Mesenchymal stem cell (in vitro differentiated cells and primary cell): ENCODE measurements at regions not wholly inside any gene's neighbourhood (a gene's known extent, or its start where the extent isn't known, plus 50 kb on each side); places are given as distances from the start of the nearest gene placed in this dataset.

ENCODE experiments used
- DNase-seq: peaks from one replicate; pipeline ENCODE4 v3.0.0-alpha.2; 2013
- H2AFZ ChIP-seq: one replicate; pipeline ENCODE4 v1.6.1; 2013; ENCODE audit warnings: low read depth, mild to moderate bottlenecking, control low read depth, inconsistent platforms, low read length, moderate library complexity
- H2AK5ac ChIP-seq: 2 replicates; pipeline ENCODE4 v1.6.1; 2013; ENCODE audit warnings: low read length, moderate library complexity, mild to moderate bottlenecking, inconsistent platforms; ENCODE audit not compliant: severe bottlenecking
- H2BK120ac ChIP-seq: one replicate; pipeline ENCODE4 v1.6.1; 2013; ENCODE audit warnings: low read depth, mild to moderate bottlenecking, inconsistent platforms, low read length, moderate library complexity
- H2BK12ac ChIP-seq, 2 experiments: one replicate each; pipeline ENCODE4 v1.6.1; 2013; ENCODE audit warnings: inconsistent platforms in 2 of 2, low read length in 2 of 2, mild to moderate bottlenecking in 2 of 2, moderate library complexity in 2 of 2, control low read depth in 1 of 2
- H2BK15ac ChIP-seq: one replicate; pipeline ENCODE4 v1.6.1; 2013; ENCODE audit warnings: mild to moderate bottlenecking, low read depth, inconsistent platforms; ENCODE audit not compliant: poor library complexity, severe bottlenecking
- H2BK5ac ChIP-seq: 2 replicates; pipeline ENCODE4 v1.6.1; 2013; ENCODE audit warnings: low read depth, mild to moderate bottlenecking, low read length, control low read depth, inconsistent platforms; ENCODE audit not compliant: poor library complexity, severe bottlenecking
- H3K14ac ChIP-seq, 2 experiments: one replicate each; pipeline ENCODE4 v1.6.1; 2013; ENCODE audit warnings: inconsistent platforms in 2 of 2, low read length in 2 of 2, control low read depth in 1 of 2, mild to moderate bottlenecking in 1 of 2, moderate library complexity in 1 of 2
- H3K18ac ChIP-seq, 2 experiments: one replicate each; pipeline ENCODE4 v1.6.1; 2013; ENCODE audit warnings: inconsistent platforms in 2 of 2, low read length in 2 of 2, control low read depth in 1 of 2, low read depth in 1 of 2, mild to moderate bottlenecking in 1 of 2
- H3K23ac ChIP-seq, 2 experiments: one replicate each; pipeline ENCODE4 v1.6.1; 2013; ENCODE audit warnings: inconsistent platforms in 2 of 2, low read length in 2 of 2, mild to moderate bottlenecking in 2 of 2, moderate library complexity in 2 of 2, control low read depth in 1 of 2
- H3K27ac ChIP-seq: 2 replicates; pipeline ENCODE4 v1.5.1; 2013; ENCODE audit warnings: mild to moderate bottlenecking, moderate library complexity, low read length, control low read depth, inconsistent platforms; ENCODE audit not compliant: poor library complexity, severe bottlenecking
- H3K27me3 ChIP-seq, 2 experiments: 2 replicates each; pipeline versions ENCODE4 v1.6.1 to v1.7.0; 2013; ENCODE audit warnings: low read length in 2 of 2, mild to moderate bottlenecking in 2 of 2, moderate library complexity in 2 of 2, control low read depth in 1 of 2, inconsistent platforms in 1 of 2; ENCODE audit not compliant: control insufficient read depth in 1 of 2, insufficient read depth in 1 of 2
- H3K36me3 ChIP-seq, 2 experiments: 2 replicates each; pipeline versions ENCODE4 v1.6.1 to v1.7.0; 2013; ENCODE audit warnings: low read length in 2 of 2, control low read depth in 1 of 2, inconsistent platforms in 1 of 2, low read depth in 1 of 2, mild to moderate bottlenecking in 1 of 2; ENCODE audit not compliant: insufficient read depth in 2 of 2, control insufficient read depth in 1 of 2
- H3K4ac ChIP-seq, 2 experiments: one replicate each; pipeline ENCODE4 v1.6.1; 2013; ENCODE audit warnings: inconsistent platforms in 2 of 2, low read length in 2 of 2, mild to moderate bottlenecking in 2 of 2, moderate library complexity in 2 of 2, control low read depth in 1 of 2, low read depth in 1 of 2
- H3K4me1 ChIP-seq: 2 replicates; pipeline ENCODE4 v1.6.1; 2013; ENCODE audit warnings: low read depth, low read length, control low read depth; ENCODE audit not compliant: control insufficient read depth, insufficient read depth
- H3K4me2 ChIP-seq: 2 replicates; pipeline ENCODE4 v1.6.1; 2013; ENCODE audit warnings: low read length, mild to moderate bottlenecking, inconsistent platforms; ENCODE audit not compliant: poor library complexity, severe bottlenecking
- H3K4me3 ChIP-seq, 2 experiments: 2 replicates each; pipeline versions ENCODE4 v1.5.1 to v1.7.0; 2013; ENCODE audit warnings: low read length in 2 of 2, mild to moderate bottlenecking in 2 of 2, control low read depth in 1 of 2, low read depth in 1 of 2; ENCODE audit not compliant: insufficient read depth in 1 of 2
- H3K79me1 ChIP-seq: replicated peaks from 2 replicates; pipeline ENCODE4 v1.6.1; 2013; ENCODE audit warnings: mild to moderate bottlenecking, control low read depth, low read length, inconsistent platforms; ENCODE audit not compliant: poor library complexity, severe bottlenecking
- H3K9ac ChIP-seq: 2 replicates; pipeline ENCODE4 v1.7.0; 2013; ENCODE audit warnings: mild to moderate bottlenecking, low read length, moderate library complexity
- H3K9me3 ChIP-seq: 2 replicates; pipeline ENCODE4 v1.7.0; 2013; ENCODE audit warnings: mild to moderate bottlenecking, low read length; ENCODE audit not compliant: control insufficient read depth
- H4K8ac ChIP-seq: one replicate; pipeline ENCODE4 v1.6.1; 2013; ENCODE audit warnings: inconsistent platforms, mild to moderate bottlenecking, low read length, moderate library complexity
- H4K91ac ChIP-seq: one replicate; pipeline ENCODE4 v1.6.1; 2013; ENCODE audit warnings: mild to moderate bottlenecking, low read length, inconsistent platforms
- WGBS: methylation state at CpG from one replicate; pipeline ENCODE4 v1.1.7; 2013; ENCODE audit warnings: mixed read lengths; 5-methylcytosine and 5-hydroxymethylcytosine counted together

DNA sequence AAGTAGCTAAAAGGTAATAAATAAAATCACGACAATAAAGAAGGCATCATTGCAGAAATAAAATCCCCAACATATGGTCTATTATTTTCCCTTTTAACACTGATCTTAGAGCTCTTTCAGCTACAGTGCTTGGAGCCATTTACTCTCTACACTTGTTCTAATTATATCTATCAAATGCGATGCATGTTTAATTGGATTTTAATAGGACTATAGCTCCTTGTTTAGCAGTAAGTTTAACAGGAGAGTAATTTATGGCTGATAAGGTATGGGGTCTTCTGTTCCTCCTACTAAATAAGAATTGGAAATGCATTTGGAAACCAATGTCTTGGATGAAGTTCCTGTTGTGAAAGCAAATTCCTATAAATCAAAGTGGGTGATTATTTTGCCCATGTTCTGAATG lies 304.2 kb upstream of the PTPRD start:
- Histone ChIP-seq H4K8ac (no peak overlapping the region), H3K4me2 (no peak overlapping the region), H2BK15ac (no peak overlapping the region), H2AFZ (no peak overlapping the region), H3K4ac (no peak overlapping the region), H2AK5ac (no peak overlapping the region), H3K36me3 (no peaks in the 10 kb centered on the region), H2BK120ac (no peak overlapping the region), H3K27ac (no peak overlapping the region), H3K4me3 (no peak overlapping the region), H3K23ac (no peak overlapping the region), H3K9ac (no peak overlapping the region), H3K9me3 (peaks cover 2% of the 10 kb centered on the region), H3K4me1 (no peaks in the 10 kb centered on the region), H3K79me1 (no peaks in the 10 kb centered on the region), H2BK5ac (no peak overlapping the region), H3K18ac (no peak overlapping the region), H3K14ac (no peak overlapping the region), H4K91ac (no peak overlapping the region), H2BK12ac (no peak overlapping the region), H3K27me3 (no peaks in the 10 kb centered on the region)
- no peak for DNase-seq
- 89% methylated on average over 2 of the region's 2 CpGs for WGBS

DNA sequence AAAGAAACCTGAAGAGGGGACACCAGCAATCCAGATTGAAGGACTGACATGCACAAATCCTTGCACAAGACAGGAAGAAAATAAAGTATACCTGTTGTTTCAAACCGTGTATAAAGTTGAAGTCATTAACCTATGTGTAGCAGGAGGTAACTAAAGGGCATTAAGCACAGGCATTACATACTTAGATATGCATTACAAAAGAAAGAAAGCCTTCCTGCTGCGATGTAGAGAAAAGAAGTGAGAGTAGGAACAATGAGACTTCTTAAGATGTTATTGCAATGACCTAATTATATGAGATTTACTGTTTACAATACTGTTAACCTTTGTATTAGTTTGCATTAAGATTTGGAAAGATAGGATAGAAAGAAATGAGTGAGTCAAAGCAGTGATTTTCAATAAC lies 308.9 kb upstream of the PTPRD start:
- H2AK5ac ChIP-seq = no peak overlapping the region
- no CpG with 5 or more reads among the region's 2 CpGs for WGBS
- H3K27ac ChIP-seq = no peak overlapping the region
- H3K9ac ChIP-seq = no peak overlapping the region
- no peak overlapping the region for H3K4me3 ChIP-seq
- no peaks in the 10 kb centered on the region for H3K36me3 ChIP-seq
- no peak overlapping the region for H3K4me2 ChIP-seq
- H2AFZ ChIP-seq = no peak overlapping the region
- no peak overlapping the region for H3K18ac ChIP-seq
- no peak for DNase-seq
- no peak overlapping the region for H3K23ac ChIP-seq
- no peak overlapping the region for H2BK120ac ChIP-seq
- no peak overlapping the region for H2BK5ac ChIP-seq
- H3K4ac ChIP-seq = no peak overlapping the region
- H3K27me3 ChIP-seq = no peaks in the 10 kb centered on the region
- no peak overlapping the region for H3K14ac ChIP-seq
- no peak overlapping the region for H2BK12ac ChIP-seq
- no peak overlapping the region for H4K91ac ChIP-seq
- H4K8ac ChIP-seq = no peak overlapping the region
- H3K4me1 ChIP-seq = no peaks in the 10 kb centered on the region
- H2BK15ac ChIP-seq = no peak overlapping the region
- no peaks in the 10 kb centered on the region for H3K9me3 ChIP-seq
- H3K79me1 ChIP-seq = no peaks in the 10 kb centered on the region

DNA sequence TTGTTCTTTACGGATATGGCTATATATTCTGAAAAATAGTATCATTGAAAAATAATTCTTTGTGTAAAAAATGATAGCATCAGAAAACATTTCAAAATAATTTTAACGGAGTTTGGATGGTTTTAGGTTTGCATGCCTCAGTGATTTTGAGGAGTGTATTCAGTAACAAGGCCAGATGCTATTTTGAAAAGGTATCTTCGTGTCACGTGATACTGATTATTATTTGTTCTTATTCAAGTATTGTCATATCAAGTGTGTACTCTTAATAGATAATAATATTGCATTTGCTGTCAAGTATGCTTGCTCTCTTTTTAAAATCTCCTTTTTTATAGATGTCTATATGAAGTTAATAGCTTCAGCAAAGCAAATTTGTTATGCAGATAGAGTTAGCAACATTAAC lies 313.1 kb upstream of the PTPRD start:
- WGBS = 72% methylated on average over 3 of the region's 4 CpGs
- no peaks in the 10 kb centered on the region for H3K79me1 ChIP-seq

DNA sequence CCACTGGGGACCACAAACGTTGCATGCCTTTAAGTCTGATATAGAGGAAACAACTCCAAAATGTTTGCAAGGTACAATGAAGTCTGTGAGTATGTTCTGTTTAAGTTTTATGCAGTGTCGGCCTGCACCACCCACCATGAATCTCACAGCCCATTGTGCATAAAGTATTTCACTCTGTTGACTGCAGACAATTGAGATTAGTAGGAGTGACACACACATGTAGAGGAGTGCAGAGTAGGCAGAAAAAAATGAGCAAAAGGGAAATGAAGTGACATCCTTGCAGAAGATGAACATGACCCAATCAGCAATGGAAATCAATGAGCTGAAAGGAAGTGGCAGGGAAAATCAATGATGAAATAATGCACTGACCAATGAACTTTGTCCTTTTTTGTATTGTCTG lies 315.6 kb upstream of the PTPRD start:
- no peaks in the 10 kb centered on the region for H3K36me3 ChIP-seq
- H2AK5ac ChIP-seq = no peak overlapping the region
- 50% methylated on average over 1 of the region's 2 CpGs for WGBS

More for the DNA sequence above, 313.1 kb upstream of the PTPRD start:
- Histone ChIP-seq H3K4me3 (no peak overlapping the region), H3K4me2 (no peak overlapping the region), H3K9me3 (no peaks in the 10 kb centered on the region), H4K8ac (no peak overlapping the region), H2BK5ac (no peak overlapping the region), H3K9ac (no peak overlapping the region), H2AFZ (no peak overlapping the region), H2BK12ac (no peak overlapping the region), H3K27ac (no peak overlapping the region), H3K4me1 (no peaks in the 10 kb centered on the region), H3K23ac (no peak overlapping the region), H4K91ac (no peak overlapping the region), H3K4ac (no peak overlapping the region), H3K18ac (no peak overlapping the region), H2BK120ac (no peak overlapping the region), H2AK5ac (no peak overlapping the region), H3K14ac (no peak overlapping the region), H3K36me3 (no peaks in the 10 kb centered on the region), H3K27me3 (no peaks in the 10 kb centered on the region), H2BK15ac (no peak overlapping the region)
- DNase-seq = no peak

More for the DNA sequence above, 315.6 kb upstream of the PTPRD start:
- H3K18ac ChIP-seq = no peak overlapping the region
- no peak overlapping the region for H3K23ac ChIP-seq
- no peak overlapping the region for H3K9ac ChIP-seq
- no peak overlapping the region for H2BK15ac ChIP-seq
- no peak overlapping the region for H2BK120ac ChIP-seq
- no peaks in the 10 kb centered on the region for H3K9me3 ChIP-seq
- H2AFZ ChIP-seq = no peak overlapping the region
- H3K27ac ChIP-seq = no peak overlapping the region
- H3K27me3 ChIP-seq = no peaks in the 10 kb centered on the region
- no peaks in the 10 kb centered on the region for H3K4me1 ChIP-seq
- H2BK5ac ChIP-seq = no peak overlapping the region
- H3K4me3 ChIP-seq = no peak overlapping the region
- H3K4me2 ChIP-seq = no peak overlapping the region
- H3K4ac ChIP-seq = no peak overlapping the region
- no peak overlapping the region for H3K14ac ChIP-seq
- H3K79me1 ChIP-seq = no peaks in the 10 kb centered on the region
- no peak overlapping the region for H4K8ac ChIP-seq
- H2BK12ac ChIP-seq = no peak overlapping the region
- DNase-seq = no peak
- H4K91ac ChIP-seq = no peak overlapping the region
